HG03378 (cell line): ENCODE measurements at regions not wholly inside any gene's neighbourhood (a gene's known extent, or its start where the extent isn't known, plus 50 kb on each side); places are given as distances from the start of the nearest gene placed in this dataset.

Experiments
- ATAC-seq: cut with Tn5 transposase; IDR thresholded peaks from one replicate; pipeline ENCODE4 v1.9.1; 2021; ENCODE audit warnings: mild to moderate bottlenecking, moderate library complexity; ENCODE audit not compliant: unreplicated experiment

GRCh38 chr6:43838276-43839036 is 68.4 kb downstream of the VEGFA start:
- no peak for ATAC-seq

- ATAC-seq, result no peak
Measured at GRCh38 chr6:43837507-43837906, 67.5 kb downstream of the VEGFA start.

- ATAC-seq, result no peak
Measured at GRCh38 chr6:43836507-43837240, 66.7 kb downstream of the VEGFA start.
